Panc1 (cell line): ENCODE measurements at regions not wholly inside any gene's neighbourhood (a gene's known extent, or its start where the extent isn't known, plus 50 kb on each side); places are given as distances from the start of the nearest gene placed in this dataset.

Source experiments
- ATAC-seq: fragments of 200-7000 bp; cut with Tn5 transposase; 2 replicates; pipeline ENCODE4 v1.9.1; 2020; ENCODE audit warnings: mild to moderate bottlenecking, moderate library complexity
- BruUV-seq: library from RNA; stranded (reverse); fragments of 400-500 nt; replicated peaks from 2 replicates; lab custom pipeline; 2021; lab: Mats Ljungman, UMichigan
- CTCF ChIA-PET: fragments of 300-600 bp; sonication (Branson Sonifier 250); formaldehyde crosslinking; loops from one replicate; lab custom pipeline; 2022; ENCODE audit warnings: antibody characterized with exemption; lab: Charles Lee
- POLR2A ChIA-PET: fragments of 300-600 bp; sonication (Branson Sonifier 250); formaldehyde crosslinking; loops from one replicate; lab custom pipeline; 2022; ENCODE audit warnings: antibody characterized with exemption; lab: Charles Lee
- DNase-seq: peaks from one replicate; pipeline ENCODE4 v3.0.0-alpha.2; 2010; ENCODE audit warnings: low read depth, low spot score
- H3K27ac ChIP-seq: 2 replicates; pipeline ENCODE4 v1.5.1; 2011; ENCODE audit warnings: mild to moderate bottlenecking, low read length, inconsistent platforms
- H3K27me3 ChIP-seq: fragments of 200-500 bp; sonication (Bioruptor generic); 2 replicates; pipeline ENCODE4 v1.6.0; 2014; ENCODE audit warnings: low read length, inconsistent platforms; ENCODE audit not compliant: control insufficient read depth, insufficient read depth
- H3K36me3 ChIP-seq: fragments of 200-500 bp; sonication (Bioruptor generic); 2 replicates; pipeline ENCODE4 v1.5.1; 2014; ENCODE audit warnings: inconsistent platforms, mild to moderate bottlenecking, low read length, moderate library complexity; ENCODE audit not compliant: control insufficient read depth, insufficient read depth
- H3K4me1 ChIP-seq: 2 replicates; pipeline ENCODE4 v1.5.1; 2011; ENCODE audit warnings: inconsistent platforms, mild to moderate bottlenecking, low read length, moderate library complexity; ENCODE audit not compliant: control insufficient read depth, insufficient read depth
- H3K4me3 ChIP-seq, 2 experiments: 2 replicates each; pipeline ENCODE4 v1.5.1; 2011 to 2012; ENCODE audit warnings: low read depth in 2 of 2, low read length in 2 of 2, mild to moderate bottlenecking in 2 of 2, inconsistent platforms in 1 of 2, moderate library complexity in 1 of 2
- H3K9me3 ChIP-seq: fragments of 200-500 bp; sonication (Bioruptor generic); 2 replicates; pipeline ENCODE4 v1.5.1; 2014; ENCODE audit warnings: low read depth, mild to moderate bottlenecking, inconsistent platforms, low read length, moderate library complexity; ENCODE audit not compliant: control insufficient read depth, insufficient read depth
- CTCF ChIP-seq: fragments of 450-650 bp; IDR thresholded peaks from 2 replicates; pipeline ENCODE4 v1.5.1; 2017; ENCODE audit warnings: mild to moderate bottlenecking
- POLR2AphosphoS5 ChIP-seq: IDR thresholded peaks from 2 replicates; pipeline ENCODE4 v1.6.1; 2012; ENCODE audit warnings: mild to moderate bottlenecking, low read depth, low read length, moderate library complexity
- REST ChIP-seq, 2 experiments: IDR thresholded peaks; 2 replicates each; pipeline ENCODE4 v1.6.1; 2011 to 2012; ENCODE audit warnings: low read depth in 2 of 2, control low read depth in 1 of 2, low read length in 1 of 2, mild to moderate bottlenecking in 1 of 2, moderate library complexity in 1 of 2; ENCODE audit not compliant: insufficient read depth in 1 of 2
- SIN3A ChIP-seq: IDR thresholded peaks from 2 replicates; pipeline ENCODE4 v1.6.1; 2012; ENCODE audit warnings: low read depth, mild to moderate bottlenecking, low read length, moderate library complexity, borderline replicate concordance; ENCODE audit not compliant: insufficient read depth
- TCF7L2 ChIP-seq: IDR thresholded peaks from 2 replicates; pipeline ENCODE4 v1.6.1; 2011; ENCODE audit warnings: mild to moderate bottlenecking, low read depth, low read length, inconsistent platforms
- in situ Hi-C: cut with HindIII; loops from 2 replicates; pipeline ENCODE4 v1.10.0; 2016; ENCODE audit warnings: low sequenced_read_pairs, low pct_unique_long_range_greater_than_20kb
- intact Hi-C: fragments of 100-400 bp; cut with micrococcal nuclease; formaldehyde crosslinking; loops from one replicate; pipeline ENCODE4 v1.10.0; 2022; ENCODE audit not compliant: unreplicated experiment

- Histone ChIP-seq H3K4me1 (no peaks in the 10 kb centered on the region), H3K36me3 (no peaks in the 10 kb centered on the region), H3K9me3 (no peaks in the 10 kb centered on the region), H3K27me3 (no peaks in the 10 kb centered on the region), H3K27ac (no peak overlapping the region), H3K4me3 (no peak overlapping the region)
- no peak for DNase-seq
- ChIA-PET CTCF (no interaction called here), POLR2A (no interaction called here)
- intact Hi-C loops (no loop called here), in situ Hi-C loops (no loop called here)
- no peak for ATAC-seq
- TF ChIP-seq REST (IDR thresholded peaks at IDR 0.05; ENCODE audit: insufficient read depth in 1 of 2, low read depth in 2 of 2, low read length in 1 of 2), result no peak
- TF ChIP-seq POLR2AphosphoS5, result no peak
- TF ChIP-seq TCF7L2, result no peak
- TF ChIP-seq SIN3A, result no peak
- no peak for TF ChIP-seq CTCF
- no TSS peak for BruUV-seq
Observed at GRCh38 chr13:54640719-54641118, 1612.1 kb downstream of the OLFM4 start.

- Histone ChIP-seq H3K27me3 (no peaks in the 10 kb centered on the region), H3K36me3 (no peaks in the 10 kb centered on the region), H3K4me3 (no peak overlapping the region), H3K4me1 (no peaks in the 10 kb centered on the region), H3K27ac (no peak overlapping the region), H3K9me3 (no peaks in the 10 kb centered on the region)
- ChIA-PET CTCF (no interaction called here), POLR2A (no interaction called here)
- TF ChIP-seq CTCF (no peak), SIN3A (no peak)
- intact Hi-C loops, result no loop called here
- DNase-seq (no peak), ATAC-seq (no peak)
- BruUV-seq, result no TSS peak
- in situ Hi-C loops, result no loop called here
Observed at GRCh38 chr13:54643863-54644262, 1615.2 kb downstream of the OLFM4 start.

- H3K4me1 ChIP-seq, result no peaks in the 10 kb centered on the region
- intact Hi-C loops, result no loop called here
- POLR2A ChIA-PET, result no interaction called here
- H3K27ac ChIP-seq, result no peak overlapping the region
- ATAC-seq (no peak), DNase-seq (no peak)
- in situ Hi-C loops, result no loop called here
- H3K4me3 ChIP-seq, result no peak overlapping the region
- H3K36me3 ChIP-seq, result no peaks in the 10 kb centered on the region
- CTCF ChIA-PET, result no interaction called here
- no TSS peak for BruUV-seq
- no peaks in the 10 kb centered on the region for H3K9me3 ChIP-seq
- TF ChIP-seq POLR2AphosphoS5 (no peak), SIN3A (no peak), CTCF (no peak), REST (IDR thresholded peaks at IDR 0.05; ENCODE audit: insufficient read depth in 1 of 2, low read depth in 2 of 2, low read length in 1 of 2) (no peak), TCF7L2 (no peak)
- H3K27me3 ChIP-seq, result no peaks in the 10 kb centered on the region
Observed at GRCh38 chr13:54647275-54647674, 1618.7 kb downstream of the OLFM4 start.
